HCT116 (cell line): ENCODE measurements at regions not wholly inside any gene's neighbourhood (a gene's known extent, or its start where the extent isn't known, plus 50 kb on each side); places are given as distances from the start of the nearest gene placed in this dataset.

Experiments used
- ATAC-seq: fragments of 200-7000 bp; cut with Tn5 transposase; 2 replicates; pipeline ENCODE4 v1.9.1; 2020; ENCODE audit warnings: mild to moderate bottlenecking, moderate library complexity
- BruUV-seq: library from RNA; stranded (reverse); fragments of 400-500 nt; replicated peaks from 2 replicates; lab custom pipeline; 2021; lab: Mats Ljungman, UMichigan
- CTCF ChIA-PET: fragments of 300-600 bp; sonication (Branson Sonifier 250); formaldehyde crosslinking; loops from one replicate; lab custom pipeline; 2021; ENCODE audit warnings: antibody characterized with exemption; lab: Charles Lee
- POLR2A ChIA-PET: fragments of 300-600, 350-600 bp; sonication (Branson Sonifier 250); formaldehyde crosslinking; loops from one replicate; lab custom pipeline; 2021; ENCODE audit warnings: antibody characterized with exemption; lab: Charles Lee
- RAD21 ChIA-PET, 2 experiments: fragments of 300-600 bp; sonication (Branson Sonifier 250); formaldehyde crosslinking; loops; one replicate each; lab custom pipeline; 2023; ENCODE audit warnings: low total read pairs in 2 of 2; ENCODE audit not compliant: uncharacterized antibody in 2 of 2, unreplicated experiment in 2 of 2, low non-redundant PET in 1 of 2; lab: Charles Lee
- DNase-seq: peaks from one replicate; pipeline ENCODE4 v3.0.0-alpha.2; 2010; ENCODE audit warnings: low read depth, low spot score
- H2AFZ ChIP-seq: fragments of 200-600 bp; shearing (Covaris generic), sonication (generic); 2 replicates; pipeline ENCODE4 v1.6.1; 2017; ENCODE audit warnings: low read depth, mixed run types, mixed read lengths, antibody characterized with exemption, low read length; ENCODE audit not compliant: poor library complexity, severe bottlenecking
- H3K27ac ChIP-seq: 2 replicates; pipeline ENCODE4 v1.5.1; 2012; ENCODE audit warnings: low read depth, low read length
- H3K27me3 ChIP-seq: fragments of 200-600 bp; sonication (generic); 2 replicates; pipeline ENCODE4 v1.6.1; 2016; ENCODE audit warnings: mixed run types, low read length, mixed read lengths; ENCODE audit not compliant: insufficient read depth
- H3K36me3 ChIP-seq, 2 experiments: fragments of 200-500 bp in 1 of 2; fragments of 200-600 bp in 1 of 2; sonication (Bioruptor generic) in 1 of 2; sonication (generic) in 1 of 2; 2 replicates each; pipeline versions ENCODE4 v1.5.1 to v1.6.1; 2014 to 2016; ENCODE audit warnings: low read length in 2 of 2, inconsistent platforms in 1 of 2, mixed read lengths in 1 of 2, mixed run types in 1 of 2; ENCODE audit not compliant: insufficient read depth in 2 of 2, control insufficient read depth in 1 of 2
- H3K4me1 ChIP-seq, 2 experiments: fragments of 200-600 bp in 1 of 2; sonication (generic) in 1 of 2; 2 replicates each; pipeline versions ENCODE4 v1.5.1 to v1.6.1; 2012 to 2017; ENCODE audit warnings: low read length in 2 of 2, inconsistent platforms in 1 of 2, mild to moderate bottlenecking in 1 of 2, mixed read lengths in 1 of 2, mixed run types in 1 of 2, moderate library complexity in 1 of 2; ENCODE audit not compliant: insufficient read depth in 2 of 2, control insufficient read depth in 1 of 2
- H3K4me2 ChIP-seq: fragments of 200-600 bp; sonication (generic); 2 replicates; pipeline ENCODE4 v1.6.1; 2017; ENCODE audit warnings: mixed run types, low read length, mixed read lengths
- H3K4me3 ChIP-seq, 2 experiments: fragments of 200-600 bp in 1 of 2; sonication (generic) in 1 of 2; replicated peaks in 1 of 2; 2 replicates each; pipeline ENCODE4 v1.5.1; 2011 to 2016; ENCODE audit warnings: low read length in 2 of 2, control low read depth in 1 of 2, low read depth in 1 of 2, mild to moderate bottlenecking in 1 of 2, mixed read lengths in 1 of 2, mixed run types in 1 of 2
- H3K79me2 ChIP-seq: fragments of 200-600 bp; sonication (generic); 2 replicates; pipeline ENCODE4 v1.6.1; 2017; ENCODE audit warnings: mild to moderate bottlenecking, mixed run types, low read length, moderate library complexity, mixed read lengths; ENCODE audit not compliant: insufficient read depth
- H3K9ac ChIP-seq: fragments of 200-600 bp; sonication (generic); 2 replicates; pipeline ENCODE4 v1.6.1; 2016; ENCODE audit warnings: low read length, mixed read lengths
- H3K9me2 ChIP-seq: fragments of 200-600 bp; sonication (generic), shearing (Covaris generic); 2 replicates; pipeline ENCODE4 v1.6.1; 2017; ENCODE audit warnings: mixed run types, mild to moderate bottlenecking, moderate library complexity; ENCODE audit not compliant: insufficient read depth
- H3K9me3 ChIP-seq, 2 experiments: fragments of 200-500 bp in 1 of 2; fragments of 200-600 bp in 1 of 2; sonication (Bioruptor generic) in 1 of 2; sonication (generic) in 1 of 2; 2 replicates each; pipeline ENCODE4 v1.6.1; 2014 to 2017; ENCODE audit warnings: low read length in 2 of 2, mixed read lengths in 2 of 2, inconsistent platforms in 1 of 2, low read depth in 1 of 2, mild to moderate bottlenecking in 1 of 2, mixed run types in 1 of 2, moderate library complexity in 1 of 2; ENCODE audit not compliant: control insufficient read depth in 1 of 2, insufficient read depth in 1 of 2
- H4K20me1 ChIP-seq: fragments of 200-600 bp; sonication (generic), shearing (Covaris generic); 2 replicates; pipeline ENCODE4 v1.6.1; 2017; ENCODE audit warnings: mixed run types, mild to moderate bottlenecking, moderate library complexity; ENCODE audit not compliant: insufficient read depth
- EGR1 ChIP-seq: IDR thresholded peaks from 2 replicates; pipeline ENCODE4 v1.6.1; 2012; ENCODE audit warnings: low read depth
- ELF1 ChIP-seq: IDR thresholded peaks from 2 replicates; pipeline ENCODE4 v1.6.1; 2012; ENCODE audit warnings: low read depth, borderline replicate concordance
- EZH2 ChIP-seq: fragments of 200-600 bp; sonication (generic); IDR thresholded peaks from 2 replicates; pipeline ENCODE4 v1.6.1; 2017; ENCODE audit warnings: antibody characterized with exemption, mixed run types
- EZH2phosphoT487 ChIP-seq: fragments of 200-600 bp; IDR thresholded peaks from 2 replicates; pipeline ENCODE4 v1.6.1; 2018; ENCODE audit warnings: antibody characterized with exemption, borderline replicate concordance
- FOSL1 ChIP-seq: IDR thresholded peaks from 2 replicates; pipeline ENCODE4 v1.6.1; 2012; ENCODE audit warnings: low read depth
- JUND ChIP-seq: IDR thresholded peaks from 2 replicates; pipeline ENCODE4 v1.6.1; 2012
- POLR2A ChIP-seq: IDR thresholded peaks from 2 replicates; pipeline ENCODE4 v1.7.0; 2011; ENCODE audit warnings: borderline replicate concordance; ENCODE audit not compliant: insufficient read depth, insufficient read length; ENCODE audit errors: extremely low read depth
- RAD21 ChIP-seq: IDR thresholded peaks from 2 replicates; pipeline ENCODE4 v1.6.1; 2012; ENCODE audit warnings: low read depth, mild to moderate bottlenecking
- TCF7L2 ChIP-seq: IDR thresholded peaks from 2 replicates; pipeline ENCODE4 v1.7.0; 2011; ENCODE audit warnings: borderline replicate concordance, inconsistent platforms; ENCODE audit not compliant: insufficient read depth, insufficient read length; ENCODE audit errors: extremely low read depth
- YY1 ChIP-seq: IDR thresholded peaks from 2 replicates; pipeline ENCODE4 v1.6.1; 2011; ENCODE audit warnings: low read length, low read depth, moderate library complexity, mild to moderate bottlenecking; ENCODE audit not compliant: insufficient replicate concordance; ENCODE audit errors: extremely low read depth
- ZFX ChIP-seq: fragments of 450-650 bp; IDR thresholded peaks from 2 replicates; pipeline ENCODE4 v1.6.1; 2017
- ZNF274 ChIP-seq: fragments of 200-500 bp; sonication (Bioruptor generic); IDR thresholded peaks from 2 replicates; pipeline ENCODE4 v1.6.1; 2014; ENCODE audit warnings: mild to moderate bottlenecking, low read depth, low read length, inconsistent platforms
- intact Hi-C: fragments of 100-400 bp; cut with micrococcal nuclease; formaldehyde crosslinking; loops from 2 replicates; pipeline ENCODE4 v1.10.0; 2022
- TF ChIP-seq, protein P1 (sequence below): IDR thresholded peaks from 2 replicates; pipeline ENCODE4 v1.6.1; 2012
- TF ChIP-seq, protein P2 (sequence below): IDR thresholded peaks from 2 replicates; pipeline ENCODE4 v1.6.1; 2012; ENCODE audit warnings: low read depth
- TF ChIP-seq, protein P3 (sequence below), 3 experiments: fragments of 200-600 bp in 1 of 3; sonication (generic) in 1 of 3; IDR thresholded peaks in 2 of 3; conservative IDR thresholded peaks in 1 of 3; 2 replicates each; pipeline ENCODE4 v1.5.1; 2012 to 2017; ENCODE audit warnings: low read depth in 2 of 3, low read length in 2 of 3, antibody characterized with exemption in 1 of 3, borderline replicate concordance in 1 of 3, control low read depth in 1 of 3, mild to moderate bottlenecking in 1 of 3, mixed read lengths in 1 of 3, mixed run types in 1 of 3, moderate library complexity in 1 of 3; ENCODE audit not compliant: insufficient read depth in 1 of 3

DNA sequence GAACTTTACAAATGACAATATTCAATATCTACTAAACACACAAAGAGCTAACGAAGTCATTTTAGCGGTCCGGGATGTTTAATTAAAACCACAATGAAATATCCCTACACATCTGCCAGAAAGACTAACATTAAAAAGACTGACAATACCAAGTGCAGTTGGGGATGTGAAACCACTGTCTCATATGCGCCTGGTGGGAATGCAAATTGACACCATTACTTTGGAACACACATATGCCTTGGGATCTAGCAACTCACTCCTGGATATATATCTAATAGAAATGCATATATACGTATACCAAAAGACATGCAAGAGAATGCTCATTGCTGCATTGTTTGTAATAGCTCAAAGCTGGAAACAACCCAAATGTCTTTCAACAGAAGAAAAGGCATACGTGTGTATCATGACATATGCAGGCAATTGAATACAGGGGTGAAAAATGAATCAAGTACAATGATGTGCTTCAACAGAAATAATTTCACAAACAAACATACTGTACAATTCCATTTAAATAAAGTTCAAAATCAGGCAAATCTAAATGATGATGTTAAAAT lies 153.3 kb downstream of the CARTPT start:
- BruUV-seq: no TSS peak
- ChIA-PET POLR2A (interaction anchor here (0.7 kb wide), 1 partner anchor 14 kb away, joined by 3 read pairs; no protein-coding TSS in a partner anchor), CTCF (no interaction called here), RAD21 (no interaction called here)
- ATAC-seq (no peak), DNase-seq (no peak)
- no peak overlapping the region for H3K9ac ChIP-seq
- no peaks in the 10 kb centered on the region for H3K9me2 ChIP-seq
- no peak overlapping the region for H2AFZ ChIP-seq
- no peak overlapping the region for H3K4me2 ChIP-seq
- H3K9me3 ChIP-seq: no peaks in the 10 kb centered on the region
- no peak overlapping the region for H3K4me3 ChIP-seq
- no peaks in the 10 kb centered on the region for H4K20me1 ChIP-seq
- H3K27ac ChIP-seq: no peak overlapping the region
- H3K4me1 ChIP-seq: no peaks in the 10 kb centered on the region
- no peaks in the 10 kb centered on the region for H3K79me2 ChIP-seq
- no peaks in the 10 kb centered on the region for H3K27me3 ChIP-seq
- TF ChIP-seq TCF7L2 (no peak), ZFX (no peak), ELF1 (no peak), EGR1 (no peak)
- no peaks in the 10 kb centered on the region for H3K36me3 ChIP-seq
- intact Hi-C loops: no loop called here

DNA sequence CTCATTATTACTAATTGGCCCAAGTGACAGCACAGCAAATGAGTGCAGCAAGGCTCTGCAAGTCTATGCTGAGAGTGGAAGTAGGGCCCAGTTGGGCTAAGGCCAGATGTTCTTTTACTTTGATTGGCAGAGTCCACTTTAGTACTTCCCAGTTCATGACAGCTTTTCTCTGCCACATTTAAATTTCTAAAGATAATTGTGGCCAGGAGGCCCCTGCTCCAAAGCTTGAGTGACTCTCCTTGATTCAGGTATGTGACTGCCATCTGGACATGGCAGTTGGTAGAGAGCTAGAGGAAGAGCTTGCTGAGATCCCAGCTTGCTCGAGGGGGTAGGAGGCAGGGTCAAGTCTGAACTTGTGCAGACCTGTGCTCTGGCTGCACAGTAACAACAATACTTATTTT lies 154.1 kb downstream of the CARTPT start:
- CTCF ChIA-PET: no interaction called here
- no peak for ATAC-seq
- Histone ChIP-seq H3K36me3 (no peaks in the 10 kb centered on the region), H3K4me1 (no peaks in the 10 kb centered on the region), H3K79me2 (no peaks in the 10 kb centered on the region), H3K27me3 (no peaks in the 10 kb centered on the region), H3K27ac (no peak overlapping the region), H3K4me3 (no peak overlapping the region), H3K9ac (no peak overlapping the region), H3K4me2 (no peak overlapping the region), H3K9me2 (no peaks in the 10 kb centered on the region), H2AFZ (no peak overlapping the region), H3K9me3 (no peaks in the 10 kb centered on the region), H4K20me1 (no peaks in the 10 kb centered on the region)
- no TSS peak for BruUV-seq
- DNase-seq: no peak
- RAD21 ChIA-PET: no interaction called here
- POLR2A ChIA-PET: interaction anchor here (0.7 kb wide), 1 partner anchor 13 kb away, joined by 3 read pairs; no protein-coding TSS in a partner anchor
- intact Hi-C loops: no loop called here
- TF ChIP-seq EZH2: no peak
- TF ChIP-seq, protein P1, sequence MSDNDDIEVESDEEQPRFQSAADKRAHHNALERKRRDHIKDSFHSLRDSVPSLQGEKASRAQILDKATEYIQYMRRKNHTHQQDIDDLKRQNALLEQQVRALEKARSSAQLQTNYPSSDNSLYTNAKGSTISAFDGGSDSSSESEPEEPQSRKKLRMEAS: no peak
- TF ChIP-seq JUND: no peak
- TF ChIP-seq ZNF274: no peak
- TF ChIP-seq RAD21: no peak
- no peak for TF ChIP-seq FOSL1
- no peak for TF ChIP-seq ZFX
- TF ChIP-seq EZH2phosphoT487: no peak
- no peak for TF ChIP-seq POLR2A
- TF ChIP-seq, protein P2, sequence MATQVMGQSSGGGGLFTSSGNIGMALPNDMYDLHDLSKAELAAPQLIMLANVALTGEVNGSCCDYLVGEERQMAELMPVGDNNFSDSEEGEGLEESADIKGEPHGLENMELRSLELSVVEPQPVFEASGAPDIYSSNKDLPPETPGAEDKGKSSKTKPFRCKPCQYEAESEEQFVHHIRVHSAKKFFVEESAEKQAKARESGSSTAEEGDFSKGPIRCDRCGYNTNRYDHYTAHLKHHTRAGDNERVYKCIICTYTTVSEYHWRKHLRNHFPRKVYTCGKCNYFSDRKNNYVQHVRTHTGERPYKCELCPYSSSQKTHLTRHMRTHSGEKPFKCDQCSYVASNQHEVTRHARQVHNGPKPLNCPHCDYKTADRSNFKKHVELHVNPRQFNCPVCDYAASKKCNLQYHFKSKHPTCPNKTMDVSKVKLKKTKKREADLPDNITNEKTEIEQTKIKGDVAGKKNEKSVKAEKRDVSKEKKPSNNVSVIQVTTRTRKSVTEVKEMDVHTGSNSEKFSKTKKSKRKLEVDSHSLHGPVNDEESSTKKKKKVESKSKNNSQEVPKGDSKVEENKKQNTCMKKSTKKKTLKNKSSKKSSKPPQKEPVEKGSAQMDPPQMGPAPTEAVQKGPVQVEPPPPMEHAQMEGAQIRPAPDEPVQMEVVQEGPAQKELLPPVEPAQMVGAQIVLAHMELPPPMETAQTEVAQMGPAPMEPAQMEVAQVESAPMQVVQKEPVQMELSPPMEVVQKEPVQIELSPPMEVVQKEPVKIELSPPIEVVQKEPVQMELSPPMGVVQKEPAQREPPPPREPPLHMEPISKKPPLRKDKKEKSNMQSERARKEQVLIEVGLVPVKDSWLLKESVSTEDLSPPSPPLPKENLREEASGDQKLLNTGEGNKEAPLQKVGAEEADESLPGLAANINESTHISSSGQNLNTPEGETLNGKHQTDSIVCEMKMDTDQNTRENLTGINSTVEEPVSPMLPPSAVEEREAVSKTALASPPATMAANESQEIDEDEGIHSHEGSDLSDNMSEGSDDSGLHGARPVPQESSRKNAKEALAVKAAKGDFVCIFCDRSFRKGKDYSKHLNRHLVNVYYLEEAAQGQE: no peak
- no peak for TF ChIP-seq YY1
- TF ChIP-seq TCF7L2: no peak
- TF ChIP-seq, protein P3, sequence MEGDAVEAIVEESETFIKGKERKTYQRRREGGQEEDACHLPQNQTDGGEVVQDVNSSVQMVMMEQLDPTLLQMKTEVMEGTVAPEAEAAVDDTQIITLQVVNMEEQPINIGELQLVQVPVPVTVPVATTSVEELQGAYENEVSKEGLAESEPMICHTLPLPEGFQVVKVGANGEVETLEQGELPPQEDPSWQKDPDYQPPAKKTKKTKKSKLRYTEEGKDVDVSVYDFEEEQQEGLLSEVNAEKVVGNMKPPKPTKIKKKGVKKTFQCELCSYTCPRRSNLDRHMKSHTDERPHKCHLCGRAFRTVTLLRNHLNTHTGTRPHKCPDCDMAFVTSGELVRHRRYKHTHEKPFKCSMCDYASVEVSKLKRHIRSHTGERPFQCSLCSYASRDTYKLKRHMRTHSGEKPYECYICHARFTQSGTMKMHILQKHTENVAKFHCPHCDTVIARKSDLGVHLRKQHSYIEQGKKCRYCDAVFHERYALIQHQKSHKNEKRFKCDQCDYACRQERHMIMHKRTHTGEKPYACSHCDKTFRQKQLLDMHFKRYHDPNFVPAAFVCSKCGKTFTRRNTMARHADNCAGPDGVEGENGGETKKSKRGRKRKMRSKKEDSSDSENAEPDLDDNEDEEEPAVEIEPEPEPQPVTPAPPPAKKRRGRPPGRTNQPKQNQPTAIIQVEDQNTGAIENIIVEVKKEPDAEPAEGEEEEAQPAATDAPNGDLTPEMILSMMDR (IDR thresholded peaks at IDR 0.05 in 2 of 3, conservative IDR thresholded peaks at IDR 0.05 in 1 of 3; ENCODE audit: borderline replicate concordance in 1 of 3, insufficient read depth in 1 of 3, low read depth in 2 of 3, low read length in 2 of 3): no peak
- no peak for TF ChIP-seq ELF1
